Testis (tissue), 2 donors: ENCODE measurements at regions not wholly inside any gene's neighbourhood (a gene's known extent, or its start where the extent isn't known, plus 50 kb on each side); places are given as distances from the start of the nearest gene placed in this dataset.

Source experiments
- CTCF ChIP-seq, 3 experiments: fragments of 450-650 bp in 2 of 3; fragments of 200-600 bp in 1 of 3; sonication (generic) in 1 of 3; IDR thresholded peaks; one replicate each; pipeline ENCODE4 v1.5.1; 2016 to 2019; ENCODE audit warnings: antibody characterized with exemption in 3 of 3, mild to moderate bottlenecking in 2 of 3, moderate library complexity in 1 of 3
- POLR2A ChIP-seq: fragments of 450-650 bp; IDR thresholded peaks from one replicate; pipeline ENCODE4 v1.6.1; 2017; ENCODE audit warnings: antibody characterized with exemption, mild to moderate bottlenecking, moderate library complexity

GRCh38 chr10:32211046-32211363 is 136.0 kb downstream of the EPC1 start:
- TF ChIP-seq CTCF (IDR thresholded peaks at IDR 0.05) (peak in 1 of 3 experiments; percentile 6), POLR2A (no peak)
